ENCODE measurements at regions not wholly inside any gene's neighbourhood (a gene's known extent, or its start where the extent isn't known, plus 50 kb on each side); places are given as distances from the start of the nearest gene placed in this dataset.

GRCh38 chr2:122822319-122822718, 1066.9 kb downstream of the TSN start:
- TF ChIP-seq, protein P1, sequence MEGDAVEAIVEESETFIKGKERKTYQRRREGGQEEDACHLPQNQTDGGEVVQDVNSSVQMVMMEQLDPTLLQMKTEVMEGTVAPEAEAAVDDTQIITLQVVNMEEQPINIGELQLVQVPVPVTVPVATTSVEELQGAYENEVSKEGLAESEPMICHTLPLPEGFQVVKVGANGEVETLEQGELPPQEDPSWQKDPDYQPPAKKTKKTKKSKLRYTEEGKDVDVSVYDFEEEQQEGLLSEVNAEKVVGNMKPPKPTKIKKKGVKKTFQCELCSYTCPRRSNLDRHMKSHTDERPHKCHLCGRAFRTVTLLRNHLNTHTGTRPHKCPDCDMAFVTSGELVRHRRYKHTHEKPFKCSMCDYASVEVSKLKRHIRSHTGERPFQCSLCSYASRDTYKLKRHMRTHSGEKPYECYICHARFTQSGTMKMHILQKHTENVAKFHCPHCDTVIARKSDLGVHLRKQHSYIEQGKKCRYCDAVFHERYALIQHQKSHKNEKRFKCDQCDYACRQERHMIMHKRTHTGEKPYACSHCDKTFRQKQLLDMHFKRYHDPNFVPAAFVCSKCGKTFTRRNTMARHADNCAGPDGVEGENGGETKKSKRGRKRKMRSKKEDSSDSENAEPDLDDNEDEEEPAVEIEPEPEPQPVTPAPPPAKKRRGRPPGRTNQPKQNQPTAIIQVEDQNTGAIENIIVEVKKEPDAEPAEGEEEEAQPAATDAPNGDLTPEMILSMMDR (IDR thresholded peaks at IDR 0.05): no peak
- TF ChIP-seq EP300 (IDR thresholded peaks at IDR 0.05): no peak
- no peak for TF ChIP-seq POLR2A (IDR thresholded peaks at IDR 0.05)
- no peak for TF ChIP-seq POLR2AphosphoS5 (IDR thresholded peaks at IDR 0.05)

Data from gastroesophageal sphincter (tissue), 3 donors.